ENCODE measurements at regions not wholly inside any gene's neighbourhood (a gene's known extent, or its start where the extent isn't known, plus 50 kb on each side); places are given as distances from the start of the nearest gene placed in this dataset.

DNA sequence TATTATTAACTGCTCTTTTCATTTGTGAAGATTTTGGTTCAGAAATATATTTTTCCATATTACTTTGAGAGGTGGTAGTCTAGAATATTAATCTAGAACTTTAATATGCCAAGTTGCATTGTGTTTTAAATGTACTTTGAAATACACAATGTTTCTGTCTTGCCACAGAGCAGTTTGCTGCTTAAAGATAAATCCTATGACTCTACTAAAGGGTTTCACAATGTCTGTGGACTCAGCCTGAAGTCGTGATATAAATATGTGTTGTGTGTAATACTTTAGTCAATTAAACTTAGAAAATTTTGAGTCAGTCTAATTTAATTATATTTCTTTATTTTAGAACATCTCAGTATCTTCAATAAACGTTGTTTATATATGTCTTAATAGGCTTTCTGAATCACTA lies 1771.7 kb upstream of the PCDH7 start:
- Histone ChIP-seq H3K4me2 (ENCODE audit: low read depth, low read length, poor library complexity, severe bottlenecking) (no peak overlapping the region), H3K4me3 (ENCODE audit: low read length) (no peak overlapping the region), H2AFZ (ENCODE audit: low read length) (no peak overlapping the region), H3K79me2 (ENCODE audit: low read length) (no peaks in the 10 kb centered on the region), H3K27me3 (ENCODE audit: low read length) (no peaks in the 10 kb centered on the region), H3K9me3 (ENCODE audit: low read length) (peaks cover 23% of the 10 kb centered on the region), H3K9me2 (replicated peaks; ENCODE audit: insufficient read depth, low read length) (no peaks in the 10 kb centered on the region), H3K36me3 (ENCODE audit: insufficient read depth, low read length) (no peaks in the 10 kb centered on the region), H3K9ac (ENCODE audit: low read length) (no peak overlapping the region), H3K4me1 (ENCODE audit: low read length) (no peaks in the 10 kb centered on the region), H4K20me1 (ENCODE audit: insufficient read depth, low read depth, low read length) (no peaks in the 10 kb centered on the region), H3K27ac (ENCODE audit: low read length) (no peak overlapping the region)
- DNase-seq: no peak

DNA sequence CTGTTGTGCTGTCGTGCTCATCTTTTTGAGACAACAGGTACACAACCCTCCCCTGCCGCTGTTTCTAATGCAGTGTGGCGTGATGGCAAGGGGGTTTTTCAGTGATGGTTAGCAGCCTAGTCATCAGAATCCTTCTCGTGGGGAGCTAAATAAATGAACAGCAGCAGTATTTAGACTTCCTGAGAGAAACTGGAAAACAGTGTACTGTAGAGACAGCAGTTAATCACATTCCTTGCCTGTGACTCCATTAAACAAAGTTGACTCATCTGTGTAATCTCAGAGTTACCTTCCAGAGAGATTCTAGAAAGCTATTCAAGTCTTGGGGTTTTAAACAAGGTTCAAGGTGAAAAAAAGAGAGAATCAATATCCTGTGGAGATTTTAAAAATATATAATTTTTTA lies 1753.2 kb upstream of the PCDH7 start:
- no peaks in the 10 kb centered on the region for H3K79me2 ChIP-seq (ENCODE audit: low read length)
- no peak overlapping the region for H3K4me3 ChIP-seq (ENCODE audit: low read length)
- H4K20me1 ChIP-seq (ENCODE audit: insufficient read depth, low read depth, low read length): no peaks in the 10 kb centered on the region
- H3K4me1 ChIP-seq (ENCODE audit: low read length): no peaks in the 10 kb centered on the region
- H3K4me2 ChIP-seq (ENCODE audit: low read depth, low read length, poor library complexity, severe bottlenecking): no peak overlapping the region
- no peak overlapping the region for H2AFZ ChIP-seq (ENCODE audit: low read length)
- H3K27me3 ChIP-seq (ENCODE audit: low read length): no peaks in the 10 kb centered on the region
- DNase-seq: no peak
- no peaks in the 10 kb centered on the region for H3K9me2 ChIP-seq (replicated peaks; ENCODE audit: insufficient read depth, low read length)
- no peaks in the 10 kb centered on the region for H3K36me3 ChIP-seq (ENCODE audit: insufficient read depth, low read length)
- peaks cover 27% of the 10 kb centered on the region for H3K9me3 ChIP-seq (ENCODE audit: low read length)
- H3K9ac ChIP-seq (ENCODE audit: low read length): no peak overlapping the region
- H3K27ac ChIP-seq (ENCODE audit: low read length): no peak overlapping the region

DNA sequence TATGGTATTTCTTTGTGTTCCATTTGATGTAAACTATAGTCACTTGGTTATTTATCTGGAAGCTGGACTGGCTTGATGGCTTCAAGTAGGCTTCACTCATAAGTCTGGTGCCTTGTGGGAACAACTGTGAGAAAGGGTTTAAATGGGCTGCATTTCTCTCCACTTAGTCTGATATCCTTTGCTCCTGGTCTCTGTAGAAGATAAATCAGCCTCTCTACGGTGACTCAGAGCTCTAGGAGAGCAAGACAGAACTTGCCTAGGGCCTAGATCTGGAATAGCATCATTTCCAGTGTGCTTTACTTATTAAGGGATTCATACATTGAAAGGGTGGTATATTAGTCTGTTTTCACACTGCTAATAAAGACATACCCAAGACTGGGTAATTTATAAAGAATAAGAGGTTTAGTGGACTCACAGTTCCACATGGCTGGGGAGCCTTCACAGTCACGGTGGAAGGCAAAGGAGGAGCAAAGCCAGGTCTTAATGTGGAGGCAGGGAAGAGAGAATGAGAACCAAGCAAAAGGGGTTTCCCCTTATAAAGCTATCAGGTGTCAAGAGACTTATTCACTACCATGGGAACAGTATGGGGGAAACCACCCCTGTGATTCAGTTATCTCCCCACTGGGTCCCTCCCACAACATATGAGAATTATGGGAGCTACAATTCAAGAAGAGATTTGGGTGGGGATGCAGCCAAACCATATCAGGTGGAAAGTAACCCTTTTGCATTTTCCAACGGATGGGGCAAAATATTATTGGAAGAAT lies 1746.4 kb upstream of the PCDH7 start:
- no peaks in the 10 kb centered on the region for H4K20me1 ChIP-seq (ENCODE audit: insufficient read depth, low read depth, low read length)
- no peak overlapping the region for H3K4me2 ChIP-seq (ENCODE audit: low read depth, low read length, poor library complexity, severe bottlenecking)
- H3K27ac ChIP-seq (ENCODE audit: low read length): no peak overlapping the region
- peaks cover 40% of the 10 kb centered on the region for H3K9me3 ChIP-seq (ENCODE audit: low read length)
- no peaks in the 10 kb centered on the region for H3K27me3 ChIP-seq (ENCODE audit: low read length)
- H3K4me3 ChIP-seq (ENCODE audit: low read length): no peak overlapping the region
- H3K9me2 ChIP-seq (replicated peaks; ENCODE audit: insufficient read depth, low read length): no peaks in the 10 kb centered on the region
- H2AFZ ChIP-seq (ENCODE audit: low read length): no peak overlapping the region
- no peak for DNase-seq
- H3K4me1 ChIP-seq (ENCODE audit: low read length): no peaks in the 10 kb centered on the region
- H3K36me3 ChIP-seq (ENCODE audit: insufficient read depth, low read length): no peaks in the 10 kb centered on the region
- H3K79me2 ChIP-seq (ENCODE audit: low read length): no peaks in the 10 kb centered on the region
- H3K9ac ChIP-seq (ENCODE audit: low read length): no peak overlapping the region

DNA sequence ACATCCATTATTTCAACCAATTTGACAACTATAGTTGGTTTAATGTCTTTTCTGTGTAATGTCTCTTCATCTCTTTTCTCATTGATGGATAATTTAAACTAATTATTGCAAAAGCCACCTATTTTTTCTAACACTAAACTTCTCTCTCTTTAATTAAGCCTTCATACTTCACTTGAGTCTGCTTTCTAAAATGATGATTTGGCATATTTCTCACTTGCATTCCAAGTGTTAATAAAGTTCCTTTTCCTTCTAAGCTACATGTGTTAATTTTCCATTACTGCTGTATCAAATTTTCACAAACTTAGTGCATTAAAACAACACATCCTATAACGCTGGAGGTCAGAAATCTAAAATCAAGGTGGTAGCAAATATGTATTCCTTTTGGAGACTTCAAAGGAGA lies 1743.8 kb upstream of the PCDH7 start:
- H3K79me2 ChIP-seq (ENCODE audit: low read length): no peaks in the 10 kb centered on the region
- peaks cover 38% of the 10 kb centered on the region for H3K9me3 ChIP-seq (ENCODE audit: low read length)
- no peaks in the 10 kb centered on the region for H4K20me1 ChIP-seq (ENCODE audit: insufficient read depth, low read depth, low read length)
- DNase-seq: no peak
- no peak overlapping the region for H3K9ac ChIP-seq (ENCODE audit: low read length)
- no peaks in the 10 kb centered on the region for H3K27me3 ChIP-seq (ENCODE audit: low read length)
- no peaks in the 10 kb centered on the region for H3K4me1 ChIP-seq (ENCODE audit: low read length)
- no peaks in the 10 kb centered on the region for H3K36me3 ChIP-seq (ENCODE audit: insufficient read depth, low read length)
- H3K27ac ChIP-seq (ENCODE audit: low read length): no peak overlapping the region
- no peak overlapping the region for H3K4me2 ChIP-seq (ENCODE audit: low read depth, low read length, poor library complexity, severe bottlenecking)
- no peaks in the 10 kb centered on the region for H3K9me2 ChIP-seq (replicated peaks; ENCODE audit: insufficient read depth, low read length)
- H3K4me3 ChIP-seq (ENCODE audit: low read length): no peak overlapping the region
- H2AFZ ChIP-seq (ENCODE audit: low read length): no peak overlapping the region

DNA sequence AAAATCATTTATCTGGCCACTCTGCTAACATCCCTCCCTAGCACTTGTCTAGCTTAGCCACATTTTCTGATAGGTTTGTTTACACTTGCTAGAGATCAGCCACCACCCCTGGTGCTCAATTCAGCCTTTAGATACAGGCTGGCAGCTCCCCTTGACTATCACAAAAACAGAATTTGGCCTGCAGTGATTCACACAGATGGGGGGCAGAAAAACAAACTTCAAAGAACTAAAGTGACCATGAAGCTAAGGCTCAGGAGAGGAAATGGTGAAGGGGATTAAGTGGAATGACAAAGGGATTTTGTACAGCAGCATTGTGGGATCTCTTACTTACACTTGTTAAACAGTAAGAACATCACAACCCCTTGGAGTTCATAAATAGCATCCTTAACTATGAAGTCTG lies 1718.0 kb upstream of the PCDH7 start:
- Histone ChIP-seq H3K27me3 (ENCODE audit: low read length) (no peaks in the 10 kb centered on the region), H3K36me3 (ENCODE audit: insufficient read depth, low read length) (no peaks in the 10 kb centered on the region), H3K4me2 (ENCODE audit: low read depth, low read length, poor library complexity, severe bottlenecking) (no peak overlapping the region), H3K9me2 (replicated peaks; ENCODE audit: insufficient read depth, low read length) (no peaks in the 10 kb centered on the region), H3K9ac (ENCODE audit: low read length) (no peak overlapping the region), H3K27ac (ENCODE audit: low read length) (no peak overlapping the region), H4K20me1 (ENCODE audit: insufficient read depth, low read depth, low read length) (no peaks in the 10 kb centered on the region), H3K4me3 (ENCODE audit: low read length) (no peak overlapping the region), H3K9me3 (ENCODE audit: low read length) (peaks cover 41% of the 10 kb centered on the region), H3K4me1 (ENCODE audit: low read length) (no peaks in the 10 kb centered on the region), H2AFZ (ENCODE audit: low read length) (no peak overlapping the region), H3K79me2 (ENCODE audit: low read length) (no peaks in the 10 kb centered on the region)
- DNase-seq: no peak

DNA sequence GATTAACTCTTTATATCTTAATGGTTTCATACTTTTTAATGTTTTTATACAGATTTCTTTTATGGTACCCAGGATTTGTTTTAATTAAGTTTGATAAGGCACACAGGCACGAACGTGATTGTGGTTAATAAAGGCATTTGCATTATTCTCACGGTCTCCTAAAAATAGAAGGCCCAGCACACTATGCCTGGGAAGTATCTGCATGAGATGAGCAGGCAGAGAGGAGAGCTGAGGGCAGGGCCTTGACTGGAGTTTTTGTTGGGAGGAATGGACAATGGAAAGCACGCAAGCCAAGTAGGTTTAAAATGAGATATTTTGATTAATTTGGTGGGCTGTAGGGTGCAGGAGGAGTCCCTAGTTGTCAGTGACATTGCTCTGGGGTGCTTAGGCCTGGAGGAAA lies 1714.3 kb upstream of the PCDH7 start:
- Histone ChIP-seq H3K79me2 (ENCODE audit: low read length) (no peaks in the 10 kb centered on the region), H3K4me3 (ENCODE audit: low read length) (no peak overlapping the region), H3K9me2 (replicated peaks; ENCODE audit: insufficient read depth, low read length) (no peaks in the 10 kb centered on the region), H3K9me3 (ENCODE audit: low read length) (peaks cover 37% of the 10 kb centered on the region), H3K4me1 (ENCODE audit: low read length) (no peaks in the 10 kb centered on the region), H3K27ac (ENCODE audit: low read length) (no peak overlapping the region), H3K9ac (ENCODE audit: low read length) (no peak overlapping the region), H2AFZ (ENCODE audit: low read length) (no peak overlapping the region), H3K27me3 (ENCODE audit: low read length) (no peaks in the 10 kb centered on the region), H3K36me3 (ENCODE audit: insufficient read depth, low read length) (no peaks in the 10 kb centered on the region), H3K4me2 (ENCODE audit: low read depth, low read length, poor library complexity, severe bottlenecking) (no peak overlapping the region), H4K20me1 (ENCODE audit: insufficient read depth, low read depth, low read length) (no peaks in the 10 kb centered on the region)
- no peak for DNase-seq

DNA sequence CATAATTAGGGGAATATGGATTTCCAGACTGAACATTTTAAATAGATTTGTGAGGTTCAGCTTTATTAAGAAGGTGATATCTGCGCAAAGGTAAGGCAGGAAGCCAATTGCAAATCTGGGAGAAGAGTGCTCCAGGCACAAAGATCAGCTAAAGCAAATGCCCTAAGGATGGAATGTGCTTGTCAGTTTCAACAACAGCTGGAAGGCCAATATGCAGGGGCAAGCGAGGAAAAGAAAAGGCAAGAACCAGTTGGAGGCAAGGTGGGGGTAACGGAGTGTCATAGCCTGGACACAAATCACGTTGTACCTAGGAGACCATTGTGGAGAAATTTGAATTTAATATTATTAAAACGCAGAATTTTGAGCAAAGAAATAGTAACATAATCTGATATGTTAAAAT lies 1710.3 kb upstream of the PCDH7 start:
- Histone ChIP-seq H3K9me2 (replicated peaks; ENCODE audit: insufficient read depth, low read length) (no peaks in the 10 kb centered on the region), H2AFZ (ENCODE audit: low read length) (no peak overlapping the region), H3K79me2 (ENCODE audit: low read length) (no peaks in the 10 kb centered on the region), H3K27ac (ENCODE audit: low read length) (no peak overlapping the region), H3K4me1 (ENCODE audit: low read length) (no peaks in the 10 kb centered on the region), H3K4me3 (ENCODE audit: low read length) (no peak overlapping the region), H4K20me1 (ENCODE audit: insufficient read depth, low read depth, low read length) (no peaks in the 10 kb centered on the region), H3K9ac (ENCODE audit: low read length) (no peak overlapping the region), H3K4me2 (ENCODE audit: low read depth, low read length, poor library complexity, severe bottlenecking) (no peak overlapping the region), H3K9me3 (ENCODE audit: low read length) (peaks cover 32% of the 10 kb centered on the region), H3K27me3 (ENCODE audit: low read length) (no peaks in the 10 kb centered on the region), H3K36me3 (ENCODE audit: insufficient read depth, low read length) (no peaks in the 10 kb centered on the region)
- DNase-seq: no peak

DNA sequence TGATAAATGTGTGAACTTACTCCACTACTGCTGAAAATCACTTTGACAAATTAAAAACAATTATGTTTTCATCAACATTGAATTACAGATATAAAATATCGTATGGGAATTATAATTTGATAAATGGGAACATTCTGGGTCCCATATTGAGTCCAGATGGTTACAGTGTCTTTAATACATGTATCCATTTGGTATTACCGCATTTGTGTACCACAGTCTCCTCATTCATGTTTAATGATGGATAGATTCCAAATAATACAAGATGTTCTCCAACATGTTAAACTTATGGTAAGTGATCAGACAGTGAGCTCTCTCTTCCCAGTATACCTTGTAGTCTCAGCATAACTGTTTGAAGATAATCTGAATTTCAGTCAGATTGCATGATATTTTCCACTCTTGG lies 1706.8 kb upstream of the PCDH7 start:
- DNase-seq: no peak
- Histone ChIP-seq H3K79me2 (ENCODE audit: low read length) (no peaks in the 10 kb centered on the region), H2AFZ (ENCODE audit: low read length) (no peak overlapping the region), H3K4me3 (ENCODE audit: low read length) (no peak overlapping the region), H3K9ac (ENCODE audit: low read length) (no peak overlapping the region), H3K9me3 (ENCODE audit: low read length) (peaks cover 38% of the 10 kb centered on the region), H4K20me1 (ENCODE audit: insufficient read depth, low read depth, low read length) (no peaks in the 10 kb centered on the region), H3K4me1 (ENCODE audit: low read length) (no peaks in the 10 kb centered on the region), H3K27me3 (ENCODE audit: low read length) (no peaks in the 10 kb centered on the region), H3K4me2 (ENCODE audit: low read depth, low read length, poor library complexity, severe bottlenecking) (no peak overlapping the region), H3K36me3 (ENCODE audit: insufficient read depth, low read length) (no peaks in the 10 kb centered on the region), H3K9me2 (replicated peaks; ENCODE audit: insufficient read depth, low read length) (no peaks in the 10 kb centered on the region), H3K27ac (ENCODE audit: low read length) (no peak overlapping the region)

Data from Karpas-422 (cell line).